Activated T-helper 1 cell treated with anti-CD3 and anti-CD28 coated beads, Interleukin-12 subunit alpha, Interleukin-12 subunit beta, Interleukin-2, Interleukin-4 antibody, amounts not matched to agents 30 ng/mL and 10 ng/mL and 1 ng/mL, durations not matched to agents 14 hours and 24 hours and 36 hours (primary cell): ENCODE measurements at regions not wholly inside any gene's neighbourhood (a gene's known extent, or its start where the extent isn't known, plus 50 kb on each side); places are given as distances from the start of the nearest gene placed in this dataset.

ENCODE experiments used
- DNase-seq: peaks from one replicate; pipeline ENCODE4 v3.0.0; 2021; ENCODE audit warnings: low spot score
- H3K27ac Mint-ChIP-seq: one replicate; pipeline ENCODE4 v1.8.0; 2021; ENCODE audit warnings: mild to moderate bottlenecking, mixed read lengths
- H3K27me3 Mint-ChIP-seq: one replicate; pipeline ENCODE4 v1.8.0; 2022; ENCODE audit warnings: mild to moderate bottlenecking, moderate library complexity, mixed read lengths; ENCODE audit not compliant: insufficient read depth
- H3K36me3 Mint-ChIP-seq: one replicate; pipeline ENCODE4 v1.8.0; 2021; ENCODE audit warnings: low read depth, mixed read lengths
- H3K4me1 Mint-ChIP-seq: one replicate; pipeline ENCODE4 v1.8.0; 2021; ENCODE audit warnings: low read depth, mixed read lengths
- H3K4me3 Mint-ChIP-seq: one replicate; pipeline ENCODE4 v1.8.0; 2021; ENCODE audit warnings: mild to moderate bottlenecking, moderate library complexity, mixed read lengths
- H3K9me3 Mint-ChIP-seq: one replicate; pipeline ENCODE4 v1.8.0; 2021; ENCODE audit warnings: mixed read lengths
- intact Hi-C: fragments of 100-400 bp; cut with micrococcal nuclease; formaldehyde crosslinking; loops from one replicate; pipeline ENCODE4 v1.15.1; 2024

DNA sequence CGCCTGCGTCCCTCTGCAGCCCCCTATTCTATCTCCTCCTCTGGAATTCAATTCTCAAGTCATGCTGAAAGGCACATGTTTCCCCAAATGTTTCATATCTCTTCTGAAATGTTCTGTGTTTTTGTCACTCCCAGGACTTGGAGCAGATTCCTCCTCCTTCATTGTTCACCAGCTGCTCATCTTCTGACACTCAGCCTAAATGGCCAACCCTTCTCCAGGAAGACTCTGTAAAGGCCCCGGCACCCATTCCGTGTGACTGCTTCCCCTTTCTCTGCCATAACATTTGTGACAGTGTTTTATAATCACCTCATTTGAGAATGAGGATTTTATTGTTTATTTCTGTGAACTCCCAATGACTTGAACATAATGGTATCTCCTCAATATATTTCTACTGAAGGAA lies 170.8 kb upstream of the ADAMTS16 start:
- no peaks in the 10 kb centered on the region for H3K9me3 Mint-ChIP-seq
- no peak overlapping the region for H3K4me3 Mint-ChIP-seq
- no peak for DNase-seq
- no peaks in the 10 kb centered on the region for H3K4me1 Mint-ChIP-seq
- intact Hi-C loops = no loop called here
- no peak overlapping the region for H3K27ac Mint-ChIP-seq
- H3K36me3 Mint-ChIP-seq = no peaks in the 10 kb centered on the region
- no peaks in the 10 kb centered on the region for H3K27me3 Mint-ChIP-seq

DNA sequence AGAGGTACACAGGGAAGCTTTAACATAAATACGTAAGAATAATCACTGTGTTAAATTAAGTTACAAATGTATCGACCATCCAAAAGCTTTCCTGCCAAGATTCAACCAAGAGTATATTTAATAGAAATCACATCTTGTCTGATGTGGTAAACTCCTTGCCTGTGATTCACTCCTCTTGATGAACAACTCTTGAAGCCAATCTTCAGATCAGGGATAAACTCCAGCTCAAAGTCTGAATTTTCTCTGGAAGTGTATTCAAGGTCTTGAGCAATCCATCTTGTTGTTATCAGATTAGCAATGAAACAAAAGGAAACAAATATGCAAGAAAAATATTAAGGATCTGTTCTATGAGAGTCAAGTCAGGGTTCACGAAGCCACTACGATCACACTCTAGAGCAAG lies 170.0 kb upstream of the ADAMTS16 start:
- Mint-ChIP-seq H3K4me3 (no peak overlapping the region), H3K9me3 (no peaks in the 10 kb centered on the region), H3K27ac (no peak overlapping the region), H3K27me3 (no peaks in the 10 kb centered on the region), H3K4me1 (no peaks in the 10 kb centered on the region), H3K36me3 (no peaks in the 10 kb centered on the region)
- DNase-seq = no peak
- intact Hi-C loops = no loop called here

DNA sequence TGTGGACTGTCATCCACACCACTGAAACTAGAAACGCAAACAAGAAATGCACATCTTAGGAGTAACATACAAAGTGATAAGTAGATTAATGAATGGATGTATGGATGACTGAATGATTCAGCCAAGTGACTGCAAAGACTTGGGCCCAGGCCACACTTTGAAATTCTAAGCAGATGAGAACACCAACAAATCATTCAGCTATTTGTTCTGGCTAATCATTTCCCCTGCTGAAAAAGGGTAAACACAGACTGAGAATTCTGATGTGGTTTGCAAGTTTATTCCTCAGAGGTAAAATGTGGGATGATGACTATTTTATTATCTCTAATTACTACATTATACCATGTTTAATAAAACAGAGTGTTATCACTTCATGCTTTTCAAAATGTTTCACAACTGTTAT lies 163.2 kb upstream of the ADAMTS16 start:
- Mint-ChIP-seq H3K27ac (no peak overlapping the region), H3K4me3 (no peak overlapping the region)

DNA sequence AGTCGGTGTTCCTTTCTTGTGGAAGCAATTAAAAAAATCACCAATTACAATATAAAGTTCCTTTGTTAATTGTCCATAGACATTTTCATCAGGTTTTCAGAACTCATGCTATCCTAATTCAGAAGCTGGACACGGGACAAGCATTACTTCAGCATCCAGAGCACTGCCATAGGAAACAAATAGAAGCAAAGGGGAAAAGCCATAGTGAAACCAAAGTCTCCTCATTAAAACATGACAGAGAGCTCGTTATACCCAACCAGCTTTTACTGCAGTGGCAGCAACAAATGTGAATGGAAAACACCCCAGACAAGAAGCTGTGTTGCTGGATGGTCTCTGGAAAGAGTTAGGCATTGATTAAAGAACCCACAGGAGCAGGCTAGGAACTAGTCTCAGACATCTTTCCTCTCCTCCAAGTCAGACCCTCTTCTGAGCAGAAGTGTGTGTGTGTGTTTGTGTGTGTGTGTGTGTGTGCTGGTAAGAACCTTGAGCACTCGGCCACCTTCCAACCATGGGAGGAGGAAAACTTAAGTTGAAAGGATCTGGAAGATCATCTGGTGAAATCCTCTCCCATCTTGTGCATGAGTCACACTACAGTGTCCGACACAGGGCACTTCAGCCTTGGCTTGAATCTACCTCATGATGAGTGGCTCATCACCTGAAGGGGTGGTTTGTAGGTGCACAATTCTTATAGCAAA lies 162.6 kb upstream of the ADAMTS16 start:
- DNase-seq = no peak
- intact Hi-C loops = no loop called here

More for the DNA sequence above, 163.2 kb upstream of the ADAMTS16 start:
- Mint-ChIP-seq H3K4me1 (no peaks in the 10 kb centered on the region), H3K36me3 (no peaks in the 10 kb centered on the region), H3K27me3 (no peaks in the 10 kb centered on the region), H3K9me3 (no peaks in the 10 kb centered on the region)
- intact Hi-C loops = no loop called here
- DNase-seq = no peak

DNA sequence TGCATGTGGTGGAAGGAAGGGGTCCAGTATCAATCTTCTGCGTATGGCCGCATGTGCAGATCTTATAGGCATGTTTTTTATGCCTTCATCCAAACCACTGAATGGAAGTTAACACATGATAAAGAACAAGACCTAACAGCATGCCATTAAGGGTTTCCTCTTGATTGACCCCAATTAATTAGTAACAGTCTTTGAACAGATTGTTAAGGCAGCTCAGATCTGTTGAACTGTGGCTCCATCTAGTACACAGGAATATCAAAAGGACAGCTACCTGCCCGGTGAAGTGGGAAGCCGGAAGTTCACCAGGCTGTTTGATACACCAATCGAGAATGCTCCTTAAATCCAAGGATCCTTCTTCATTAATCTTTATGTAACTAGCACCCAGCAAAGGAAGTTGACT lies 159.9 kb upstream of the ADAMTS16 start:
- Mint-ChIP-seq H3K9me3 (no peaks in the 10 kb centered on the region), H3K27ac (no peak overlapping the region), H3K4me3 (no peak overlapping the region), H3K36me3 (no peaks in the 10 kb centered on the region), H3K27me3 (no peaks in the 10 kb centered on the region), H3K4me1 (no peaks in the 10 kb centered on the region)
- intact Hi-C loops = no loop called here
- no peak for DNase-seq

More for the DNA sequence above, 162.6 kb upstream of the ADAMTS16 start:
- Mint-ChIP-seq H3K27ac (no peak overlapping the region), H3K4me3 (no peak overlapping the region), H3K36me3 (no peaks in the 10 kb centered on the region), H3K4me1 (no peaks in the 10 kb centered on the region), H3K9me3 (no peaks in the 10 kb centered on the region), H3K27me3 (no peaks in the 10 kb centered on the region)

DNA sequence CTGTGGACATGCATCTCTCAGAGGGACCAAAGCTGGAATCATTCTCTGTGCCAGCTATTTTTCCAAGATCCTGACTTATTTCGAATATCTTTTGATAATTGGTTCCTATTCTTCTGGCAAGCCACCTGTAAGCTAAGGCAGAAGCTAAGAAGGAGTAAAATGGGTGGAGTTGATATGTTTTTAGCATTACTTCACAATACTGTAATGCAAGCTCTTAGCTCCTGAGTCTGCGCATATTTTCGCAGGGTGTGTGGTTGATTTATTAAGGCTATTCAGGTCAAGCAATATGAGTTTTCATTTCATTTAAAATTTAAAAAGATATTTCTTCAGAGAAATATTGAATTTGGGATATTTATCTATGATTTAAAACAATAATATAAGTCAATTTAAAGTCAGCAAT lies 158.5 kb upstream of the ADAMTS16 start:
- H3K4me3 Mint-ChIP-seq = no peak overlapping the region
- no peaks in the 10 kb centered on the region for H3K9me3 Mint-ChIP-seq
- H3K27me3 Mint-ChIP-seq = no peaks in the 10 kb centered on the region
- no peak for DNase-seq
- H3K4me1 Mint-ChIP-seq = no peaks in the 10 kb centered on the region
- intact Hi-C loops = no loop called here
- no peaks in the 10 kb centered on the region for H3K36me3 Mint-ChIP-seq
- H3K27ac Mint-ChIP-seq = no peak overlapping the region

DNA sequence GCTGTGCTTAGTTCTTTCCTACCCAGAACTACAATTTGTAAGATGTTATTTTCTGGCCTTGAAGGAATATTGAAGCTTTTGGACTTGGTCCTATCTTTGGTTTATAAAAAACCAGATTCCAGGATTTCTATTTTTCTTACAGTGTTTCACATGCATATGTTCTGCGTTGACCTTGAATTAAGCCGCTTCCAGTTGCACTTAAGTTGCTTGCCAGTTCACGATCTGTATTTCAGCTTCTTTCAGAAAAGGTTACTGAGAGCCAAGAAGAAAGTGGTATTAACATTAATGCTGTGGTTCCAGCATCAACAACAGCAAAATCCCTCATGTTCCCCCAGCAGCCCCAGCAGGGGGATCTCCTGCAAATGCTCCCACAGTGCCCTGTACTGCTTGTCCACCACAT lies 156.4 kb upstream of the ADAMTS16 start:
- Mint-ChIP-seq H3K4me3 (no peak overlapping the region), H3K36me3 (no peaks in the 10 kb centered on the region), H3K4me1 (no peaks in the 10 kb centered on the region), H3K27me3 (no peaks in the 10 kb centered on the region), H3K9me3 (no peaks in the 10 kb centered on the region), H3K27ac (no peak overlapping the region)
- DNase-seq = no peak
- intact Hi-C loops = no loop called here

DNA sequence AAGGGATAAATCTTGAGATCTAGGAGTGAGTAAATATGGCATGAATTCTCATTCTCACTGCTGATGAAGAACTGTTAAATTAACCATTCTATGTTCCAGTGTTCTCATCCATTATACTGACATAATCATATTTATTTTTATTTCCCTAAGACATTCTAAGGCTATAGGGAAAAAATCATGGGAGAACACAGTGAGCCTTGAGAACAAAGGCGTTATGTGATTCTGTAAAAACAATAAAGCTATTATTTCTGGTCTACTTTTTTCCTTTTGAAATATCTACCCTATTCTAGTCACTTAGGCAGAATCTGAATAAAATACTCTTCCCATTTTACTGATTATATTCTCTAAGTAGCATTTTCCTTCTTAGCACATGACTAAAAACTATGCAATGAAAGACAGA lies 155.7 kb upstream of the ADAMTS16 start:
- H3K27ac Mint-ChIP-seq = no peak overlapping the region

DNA sequence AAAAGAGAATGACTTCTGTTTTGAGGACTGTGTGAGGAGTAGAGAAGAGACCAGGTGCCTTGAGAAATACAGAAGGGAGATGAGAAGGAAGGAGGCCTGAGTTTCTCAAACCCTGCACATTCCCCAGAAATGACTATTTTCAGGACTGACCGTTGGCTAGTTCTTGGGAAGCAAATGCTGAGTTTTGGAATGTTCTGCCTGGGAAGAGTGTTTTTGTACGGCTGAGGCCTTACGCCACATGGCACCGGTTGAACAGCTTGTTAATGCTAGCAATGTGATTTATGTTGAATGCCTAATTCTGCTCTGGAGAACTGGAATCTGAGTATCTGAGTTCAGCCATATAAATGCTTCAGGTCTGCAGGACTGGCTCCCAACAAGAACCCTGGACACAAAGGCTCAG lies 152.7 kb upstream of the ADAMTS16 start:
- no peaks in the 10 kb centered on the region for H3K4me1 Mint-ChIP-seq
- H3K27me3 Mint-ChIP-seq = no peaks in the 10 kb centered on the region
- H3K36me3 Mint-ChIP-seq = no peaks in the 10 kb centered on the region
- DNase-seq = no peak
- no peak overlapping the region for H3K27ac Mint-ChIP-seq
- no peaks in the 10 kb centered on the region for H3K9me3 Mint-ChIP-seq
- H3K4me3 Mint-ChIP-seq = no peak overlapping the region
- intact Hi-C loops = no loop called here

More for the DNA sequence above, 155.7 kb upstream of the ADAMTS16 start:
- Mint-ChIP-seq H3K4me1 (no peaks in the 10 kb centered on the region), H3K4me3 (no peak overlapping the region), H3K36me3 (no peaks in the 10 kb centered on the region), H3K27me3 (no peaks in the 10 kb centered on the region), H3K9me3 (no peaks in the 10 kb centered on the region)
- intact Hi-C loops = no loop called here
- DNase-seq = no peak

DNA sequence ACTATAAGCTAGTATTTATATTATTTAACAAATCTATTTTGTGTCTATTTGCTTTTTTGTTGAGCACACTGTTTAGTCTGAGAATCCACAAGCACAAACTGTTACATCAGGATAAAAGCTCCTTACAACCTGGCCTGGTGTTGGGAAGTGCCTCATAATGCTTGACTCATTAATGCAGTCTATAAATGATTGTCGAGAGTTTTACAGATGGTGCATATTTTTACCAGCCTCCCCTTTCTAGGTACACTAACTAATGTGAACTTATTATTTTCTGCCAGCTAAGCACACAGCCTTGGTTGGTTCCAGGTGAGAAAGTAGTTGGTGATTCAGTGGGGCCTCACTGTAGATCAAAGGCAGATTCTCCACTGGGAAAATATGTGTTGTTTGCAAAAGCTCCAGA lies 151.0 kb upstream of the ADAMTS16 start:
- no peaks in the 10 kb centered on the region for H3K36me3 Mint-ChIP-seq
- intact Hi-C loops = no loop called here
- no peak overlapping the region for H3K4me3 Mint-ChIP-seq
- no peaks in the 10 kb centered on the region for H3K9me3 Mint-ChIP-seq
- H3K27ac Mint-ChIP-seq = no peak overlapping the region
- no peaks in the 10 kb centered on the region for H3K27me3 Mint-ChIP-seq
- H3K4me1 Mint-ChIP-seq = no peaks in the 10 kb centered on the region
- DNase-seq = no peak

DNA sequence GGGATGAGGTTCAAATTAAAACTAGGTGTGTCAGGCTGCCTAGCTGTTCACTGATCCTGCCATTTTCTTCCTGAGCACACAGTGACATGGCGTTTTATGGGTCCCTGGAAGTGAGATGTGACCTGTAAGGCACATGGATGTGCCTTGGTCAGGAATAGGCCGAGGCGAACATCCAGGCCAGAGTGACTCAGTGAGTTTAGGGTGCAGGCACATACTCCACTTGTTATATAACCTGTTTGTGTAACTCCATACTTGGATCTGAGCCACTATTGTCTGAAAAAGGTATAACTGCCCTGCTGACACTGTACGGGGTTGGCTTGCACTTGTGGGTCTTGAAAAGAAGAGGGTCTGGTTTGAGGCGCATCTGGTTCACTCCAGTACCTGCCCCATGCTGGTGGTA lies 150.1 kb upstream of the ADAMTS16 start:
- no peak overlapping the region for H3K27ac Mint-ChIP-seq
- no peaks in the 10 kb centered on the region for H3K27me3 Mint-ChIP-seq

DNA sequence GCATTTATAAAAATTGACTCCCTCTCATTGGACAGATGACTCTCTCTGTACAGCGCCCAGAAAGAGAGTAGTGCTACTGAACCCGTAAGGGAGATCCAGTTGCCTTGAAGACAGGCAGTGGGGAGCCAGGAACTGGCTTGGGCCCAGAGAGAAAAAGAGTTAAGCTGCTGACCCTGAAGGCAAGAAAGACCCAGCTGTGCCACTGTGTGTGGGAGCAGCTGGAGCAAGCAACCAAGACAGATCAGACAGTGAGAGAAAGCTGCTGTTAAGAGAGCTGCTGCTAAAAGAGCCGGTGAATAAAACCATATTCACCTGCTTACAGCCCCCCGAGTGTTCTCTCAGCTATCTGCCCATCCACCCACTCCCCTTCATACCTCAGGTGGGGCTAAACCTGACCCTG lies 149.7 kb upstream of the ADAMTS16 start:
- Mint-ChIP-seq H3K27me3 (no peaks in the 10 kb centered on the region), H3K9me3 (no peaks in the 10 kb centered on the region), H3K36me3 (no peaks in the 10 kb centered on the region), H3K27ac (no peak overlapping the region), H3K4me1 (no peaks in the 10 kb centered on the region), H3K4me3 (no peak overlapping the region)
- intact Hi-C loops = no loop called here
- no peak for DNase-seq

More for the DNA sequence above, 150.1 kb upstream of the ADAMTS16 start:
- Mint-ChIP-seq H3K36me3 (no peaks in the 10 kb centered on the region), H3K4me1 (no peaks in the 10 kb centered on the region), H3K9me3 (no peaks in the 10 kb centered on the region), H3K4me3 (no peak overlapping the region)
- intact Hi-C loops = no loop called here
- no peak for DNase-seq

DNA sequence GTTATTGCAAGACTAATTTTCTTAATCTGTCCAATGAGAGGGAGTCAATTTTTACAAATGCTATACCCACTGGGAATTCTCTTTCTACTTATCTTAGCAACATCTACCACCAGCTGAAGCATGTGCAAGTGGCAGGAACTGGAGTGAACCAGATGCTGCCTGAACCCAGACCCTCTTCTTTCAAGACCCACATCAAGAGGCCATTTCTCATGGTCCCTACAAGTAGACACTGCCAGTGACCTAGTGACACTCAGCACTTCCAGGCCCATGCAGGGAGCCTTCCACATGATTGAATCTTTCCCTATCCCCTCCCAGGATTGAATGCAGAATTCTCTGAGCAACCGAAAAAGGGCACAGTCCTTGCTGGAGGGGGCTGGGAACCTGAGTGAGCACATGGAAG lies 148.2 kb upstream of the ADAMTS16 start:
- H3K27me3 Mint-ChIP-seq = no peaks in the 10 kb centered on the region
- no peaks in the 10 kb centered on the region for H3K9me3 Mint-ChIP-seq
- no peak for DNase-seq
- H3K4me1 Mint-ChIP-seq = no peaks in the 10 kb centered on the region
- H3K4me3 Mint-ChIP-seq = no peak overlapping the region
- intact Hi-C loops = no loop called here
- H3K36me3 Mint-ChIP-seq = no peaks in the 10 kb centered on the region
- H3K27ac Mint-ChIP-seq = no peak overlapping the region

DNA sequence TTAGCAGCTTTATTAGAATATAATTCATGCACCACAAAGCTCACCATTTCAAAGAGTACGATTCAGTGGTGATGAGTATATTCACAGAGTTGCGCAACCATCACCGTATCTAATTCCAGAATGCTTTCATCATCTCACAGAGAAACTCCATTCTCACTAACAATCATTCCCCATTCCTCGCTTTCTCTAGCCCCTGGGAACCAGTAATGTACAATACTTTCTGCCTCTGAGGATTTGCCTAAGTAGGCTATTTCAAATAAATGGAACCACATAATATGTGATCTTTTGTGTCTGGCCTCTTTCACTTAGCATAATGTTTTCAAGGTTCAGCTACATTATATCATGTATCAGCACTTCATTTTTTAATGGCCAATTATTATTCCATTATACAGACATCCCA lies 145.1 kb upstream of the ADAMTS16 start:
- intact Hi-C loops = no loop called here
- no peak overlapping the region for H3K4me3 Mint-ChIP-seq
- H3K9me3 Mint-ChIP-seq = peaks cover 4% of the 10 kb centered on the region
- no peak overlapping the region for H3K27ac Mint-ChIP-seq
- H3K27me3 Mint-ChIP-seq = no peaks in the 10 kb centered on the region
- no peaks in the 10 kb centered on the region for H3K36me3 Mint-ChIP-seq
- no peak for DNase-seq
- H3K4me1 Mint-ChIP-seq = no peaks in the 10 kb centered on the region
